OCI-LY1 (cell line): ENCODE measurements at regions not wholly inside any gene's neighbourhood (a gene's known extent, or its start where the extent isn't known, plus 50 kb on each side); places are given as distances from the start of the nearest gene placed in this dataset.

Experiments
- H2AFZ ChIP-seq: fragments of 200-600 bp; sonication (generic), shearing (Covaris generic); 2 replicates; pipeline ENCODE4 v1.6.0; 2014; ENCODE audit warnings: antibody characterized with exemption, mild to moderate bottlenecking, low read length
- H3F3A ChIP-seq: fragments of 200-600 bp; sonication (generic), shearing (Covaris generic); 2 replicates; pipeline ENCODE4 v1.6.0; 2014; ENCODE audit warnings: mild to moderate bottlenecking, antibody characterized with exemption, low read length, moderate library complexity; ENCODE audit not compliant: insufficient read depth
- H3K27ac ChIP-seq: fragments of 200-600 bp; sonication (generic); 2 replicates; pipeline ENCODE4 v1.5.1; 2014; ENCODE audit warnings: low read length, mixed run types, mild to moderate bottlenecking, low read depth; ENCODE audit not compliant: poor library complexity, severe bottlenecking
- H3K27me3 ChIP-seq: fragments of 200-600 bp; sonication (generic); 2 replicates; pipeline ENCODE4 v1.6.0; 2014; ENCODE audit warnings: antibody characterized with exemption, mild to moderate bottlenecking, low read length, moderate library complexity; ENCODE audit not compliant: insufficient read depth
- H3K36me3 ChIP-seq: fragments of 200-600 bp; sonication (generic); 2 replicates; pipeline ENCODE4 v1.6.1; 2014; ENCODE audit warnings: mild to moderate bottlenecking, antibody characterized with exemption, low read length, moderate library complexity, mixed read lengths; ENCODE audit not compliant: insufficient read depth
- H3K4me1 ChIP-seq: fragments of 200-600 bp; sonication (generic); 2 replicates; pipeline ENCODE4 v1.5.1; 2014; ENCODE audit warnings: mild to moderate bottlenecking, low read length, moderate library complexity; ENCODE audit not compliant: insufficient read depth, severe bottlenecking
- H3K4me2 ChIP-seq: fragments of 200-600 bp; sonication (generic), shearing (Covaris generic); 2 replicates; pipeline ENCODE4 v1.6.1; 2014; ENCODE audit warnings: low read length
- H3K4me3 ChIP-seq: fragments of 200-600 bp; sonication (generic); 2 replicates; pipeline ENCODE4 v1.5.1; 2014; ENCODE audit warnings: low read length, low read depth, mild to moderate bottlenecking, mixed read lengths; ENCODE audit not compliant: poor library complexity, severe bottlenecking
- H3K79me2 ChIP-seq: fragments of 200-600 bp; shearing (Covaris generic); 2 replicates; pipeline ENCODE4 v1.6.1; 2016; ENCODE audit warnings: mixed run types, low read length, mixed read lengths; ENCODE audit not compliant: insufficient read depth
- H3K9ac ChIP-seq: fragments of 200-600 bp; sonication (generic), shearing (Covaris generic); 2 replicates; pipeline ENCODE4 v1.6.1; 2014; ENCODE audit warnings: mild to moderate bottlenecking, low read length, mixed read lengths
- H3K9me2 ChIP-seq: fragments of 200-600 bp; sonication (generic), shearing (Covaris generic); 2 replicates; pipeline ENCODE4 v1.6.1; 2014; ENCODE audit warnings: low read depth, mild to moderate bottlenecking, low read length, mixed read lengths
- H3K9me3 ChIP-seq: fragments of 200-600 bp; shearing (Covaris generic); 2 replicates; pipeline ENCODE4 v1.6.1; 2014; ENCODE audit warnings: low read length, mixed read lengths
- H4K20me1 ChIP-seq: fragments of 200-600 bp; sonication (generic), shearing (Covaris generic); 2 replicates; pipeline ENCODE4 v1.6.0; 2016; ENCODE audit warnings: mild to moderate bottlenecking, low read length; ENCODE audit not compliant: insufficient read depth
- EZH2 ChIP-seq: fragments of 200-600 bp; sonication (generic), shearing (Covaris generic); IDR thresholded peaks from 2 replicates; pipeline ENCODE4 v1.8.0; 2017; ENCODE audit warnings: borderline replicate concordance, mixed run types, mild to moderate bottlenecking, antibody characterized with exemption, low read length, moderate library complexity, mixed read lengths
- TF ChIP-seq, protein P1 (sequence below): fragments of 200-600 bp; sonication (generic), shearing (Covaris generic); IDR thresholded peaks from 2 replicates; pipeline ENCODE4 v1.5.1; 2017; ENCODE audit warnings: mild to moderate bottlenecking, antibody characterized with exemption, low read length, moderate library complexity, mixed read lengths

DNA sequence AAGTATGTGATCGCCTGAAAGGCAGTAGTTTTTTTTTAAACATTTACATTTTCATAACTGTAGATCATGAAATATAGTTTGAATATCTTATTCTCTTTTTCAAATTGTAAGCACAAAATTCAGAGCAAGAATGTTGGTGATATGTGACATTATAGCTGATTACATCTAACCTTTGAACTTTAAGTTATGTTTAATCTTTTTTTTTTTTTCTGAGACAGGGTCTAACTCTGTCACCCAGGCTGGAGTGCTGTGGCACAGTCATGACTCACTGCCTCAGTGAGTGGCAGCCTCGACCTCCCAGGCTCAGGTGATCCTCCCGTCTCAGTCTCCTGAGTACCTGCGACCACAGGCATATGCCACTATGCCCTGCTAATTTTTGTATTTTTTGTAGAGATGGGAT is 278.7 kb upstream of the NEBL start:
- H3K27ac ChIP-seq = no peak overlapping the region
- no peaks in the 10 kb centered on the region for H4K20me1 ChIP-seq
- H3F3A ChIP-seq = no peaks in the 10 kb centered on the region
- H3K4me1 ChIP-seq = no peaks in the 10 kb centered on the region
- H3K79me2 ChIP-seq = no peaks in the 10 kb centered on the region
- no peak overlapping the region for H3K4me2 ChIP-seq
- no peaks in the 10 kb centered on the region for H3K9me2 ChIP-seq
- H3K9me3 ChIP-seq = no peaks in the 10 kb centered on the region
- H3K36me3 ChIP-seq = no peaks in the 10 kb centered on the region
- H3K9ac ChIP-seq = no peak overlapping the region
- H2AFZ ChIP-seq = no peak overlapping the region
- H3K4me3 ChIP-seq = no peak overlapping the region
- H3K27me3 ChIP-seq = no peaks in the 10 kb centered on the region
- TF ChIP-seq, protein P1, sequence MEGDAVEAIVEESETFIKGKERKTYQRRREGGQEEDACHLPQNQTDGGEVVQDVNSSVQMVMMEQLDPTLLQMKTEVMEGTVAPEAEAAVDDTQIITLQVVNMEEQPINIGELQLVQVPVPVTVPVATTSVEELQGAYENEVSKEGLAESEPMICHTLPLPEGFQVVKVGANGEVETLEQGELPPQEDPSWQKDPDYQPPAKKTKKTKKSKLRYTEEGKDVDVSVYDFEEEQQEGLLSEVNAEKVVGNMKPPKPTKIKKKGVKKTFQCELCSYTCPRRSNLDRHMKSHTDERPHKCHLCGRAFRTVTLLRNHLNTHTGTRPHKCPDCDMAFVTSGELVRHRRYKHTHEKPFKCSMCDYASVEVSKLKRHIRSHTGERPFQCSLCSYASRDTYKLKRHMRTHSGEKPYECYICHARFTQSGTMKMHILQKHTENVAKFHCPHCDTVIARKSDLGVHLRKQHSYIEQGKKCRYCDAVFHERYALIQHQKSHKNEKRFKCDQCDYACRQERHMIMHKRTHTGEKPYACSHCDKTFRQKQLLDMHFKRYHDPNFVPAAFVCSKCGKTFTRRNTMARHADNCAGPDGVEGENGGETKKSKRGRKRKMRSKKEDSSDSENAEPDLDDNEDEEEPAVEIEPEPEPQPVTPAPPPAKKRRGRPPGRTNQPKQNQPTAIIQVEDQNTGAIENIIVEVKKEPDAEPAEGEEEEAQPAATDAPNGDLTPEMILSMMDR = no peak
- no peak for TF ChIP-seq EZH2

DNA sequence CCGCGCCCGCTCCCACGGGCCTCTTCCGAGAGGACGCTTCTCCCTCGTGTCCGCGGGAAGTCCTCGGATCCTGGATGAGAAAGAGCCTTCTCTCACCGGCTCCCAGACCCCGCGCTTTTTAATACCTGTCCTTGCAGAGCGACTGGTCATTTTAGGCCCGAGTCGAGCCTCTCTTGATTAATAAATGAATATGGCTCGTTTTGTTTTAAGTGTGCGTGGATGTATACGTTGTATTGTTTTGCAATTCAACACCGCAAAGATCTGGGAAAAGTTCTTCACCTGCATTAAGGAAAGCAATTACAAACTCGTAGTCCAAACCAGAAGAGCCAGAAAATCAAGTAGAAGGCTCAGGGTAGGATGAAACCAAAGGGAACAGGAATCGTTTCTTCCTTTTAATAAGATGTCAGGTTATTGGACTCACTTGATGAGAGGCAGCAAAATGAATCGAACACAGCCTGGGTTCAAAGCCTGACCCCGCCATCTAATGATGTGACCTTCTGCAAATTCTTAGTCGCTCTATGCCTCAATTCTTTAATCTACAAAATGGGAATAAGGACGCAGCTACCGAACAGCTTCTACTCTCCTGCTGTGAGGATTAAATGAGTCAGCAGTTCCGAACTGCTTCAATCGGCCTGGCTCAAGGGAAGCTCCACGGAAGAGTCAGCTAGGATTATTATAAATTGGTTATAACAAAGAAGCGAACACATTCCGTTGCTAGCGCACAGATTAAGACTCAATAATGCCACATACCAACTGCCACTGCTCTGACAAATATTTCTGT is 277.8 kb upstream of the NEBL start:
- H4K20me1 ChIP-seq = no peaks in the 10 kb centered on the region
- H2AFZ ChIP-seq = no peak overlapping the region
- H3K9ac ChIP-seq = no peak overlapping the region
- H3K9me2 ChIP-seq = no peaks in the 10 kb centered on the region
- no peak overlapping the region for H3K4me2 ChIP-seq
- H3K27me3 ChIP-seq = no peaks in the 10 kb centered on the region
- H3K4me1 ChIP-seq = no peaks in the 10 kb centered on the region
- H3K9me3 ChIP-seq = no peaks in the 10 kb centered on the region
- H3K4me3 ChIP-seq = no peak overlapping the region
- TF ChIP-seq, protein P1 = no peak
- TF ChIP-seq EZH2 = no peak
- H3K27ac ChIP-seq = no peak overlapping the region
- H3F3A ChIP-seq = no peaks in the 10 kb centered on the region
- no peaks in the 10 kb centered on the region for H3K79me2 ChIP-seq
- H3K36me3 ChIP-seq = no peaks in the 10 kb centered on the region

DNA sequence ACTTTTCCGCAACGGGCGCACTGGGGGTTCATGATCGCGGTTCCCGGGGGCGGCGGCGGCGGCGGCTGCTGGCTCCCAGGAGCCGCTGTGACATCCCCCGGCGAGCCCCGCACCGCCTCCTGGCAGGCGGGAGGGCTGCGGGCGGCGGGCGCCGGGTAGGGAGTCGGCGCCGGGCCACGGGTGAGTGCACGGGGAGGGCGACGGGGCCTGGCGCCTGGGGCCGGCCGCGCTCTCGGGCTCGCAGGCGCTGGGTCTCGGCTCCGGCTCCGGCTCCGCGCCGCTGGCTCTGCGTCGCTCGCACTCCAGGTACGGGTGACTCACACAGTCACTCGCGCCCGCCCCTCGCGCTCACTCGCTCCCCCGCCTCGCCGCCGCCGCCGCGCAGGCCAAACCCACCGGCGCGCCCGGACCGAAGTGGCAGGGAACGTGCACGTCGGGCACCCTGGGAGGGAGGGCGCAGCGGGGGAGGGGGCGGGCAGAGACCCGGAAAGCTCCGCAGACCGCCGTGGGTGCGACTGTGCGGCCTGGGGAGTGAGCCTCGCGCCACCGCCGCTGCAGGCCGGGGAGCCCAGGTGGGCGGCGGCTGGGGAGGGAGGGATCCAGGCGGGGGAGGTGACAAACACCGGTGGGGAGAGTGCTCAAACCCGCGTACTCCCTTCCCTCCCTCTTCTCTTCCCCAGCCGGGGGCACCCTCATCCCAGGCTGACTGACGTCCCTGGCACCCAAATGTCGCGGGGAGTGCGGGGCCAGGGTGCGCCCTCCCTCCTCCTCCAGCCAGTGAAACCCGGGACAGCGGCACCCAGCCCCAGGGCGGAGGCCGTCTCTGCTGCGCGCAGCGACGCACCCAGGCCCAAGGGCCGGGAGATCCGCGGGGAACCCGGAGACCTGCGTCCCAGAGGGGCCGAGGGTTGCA is 276.9 kb upstream of the NEBL start:
- Histone ChIP-seq H3K79me2 (no peaks in the 10 kb centered on the region), H2AFZ (no peak overlapping the region), H3K4me3 (no peak overlapping the region), H3F3A (no peaks in the 10 kb centered on the region), H3K27ac (no peak overlapping the region), H3K4me1 (no peaks in the 10 kb centered on the region), H3K27me3 (no peaks in the 10 kb centered on the region), H4K20me1 (no peaks in the 10 kb centered on the region), H3K36me3 (no peaks in the 10 kb centered on the region), H3K9me2 (no peaks in the 10 kb centered on the region), H3K9me3 (no peaks in the 10 kb centered on the region), H3K4me2 (no peak overlapping the region), H3K9ac (no peak overlapping the region)
- TF ChIP-seq, protein P1 = no peak
- TF ChIP-seq EZH2 = no peak
